ENCODE measurements at regions not wholly inside any gene's neighbourhood (a gene's known extent, or its start where the extent isn't known, plus 50 kb on each side); places are given as distances from the start of the nearest gene placed in this dataset.

DNA sequence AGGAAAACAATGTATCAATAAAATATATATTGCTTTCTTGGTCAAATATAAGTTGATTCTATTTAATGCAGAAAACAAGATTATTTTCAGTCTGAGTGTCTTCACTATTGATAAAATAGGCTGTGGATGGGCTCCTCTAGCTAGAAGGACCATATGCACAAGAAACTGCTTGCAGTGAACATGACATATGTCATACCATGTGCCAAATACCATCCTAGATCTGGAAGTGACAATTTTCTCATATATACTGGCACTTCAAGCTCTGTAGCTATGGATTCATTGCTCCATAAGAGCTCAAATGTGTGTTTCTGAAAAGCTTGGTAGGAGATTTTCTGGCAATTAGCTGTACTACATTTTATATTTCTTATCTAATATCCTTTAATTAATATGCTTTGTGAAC is 95.6 kb upstream of the CDH6 start:
- DNase-seq, result no peak

GRCh38 chr5:31096238-31096865 is 97.1 kb upstream of the CDH6 start:
- no peak for DNase-seq

DNA sequence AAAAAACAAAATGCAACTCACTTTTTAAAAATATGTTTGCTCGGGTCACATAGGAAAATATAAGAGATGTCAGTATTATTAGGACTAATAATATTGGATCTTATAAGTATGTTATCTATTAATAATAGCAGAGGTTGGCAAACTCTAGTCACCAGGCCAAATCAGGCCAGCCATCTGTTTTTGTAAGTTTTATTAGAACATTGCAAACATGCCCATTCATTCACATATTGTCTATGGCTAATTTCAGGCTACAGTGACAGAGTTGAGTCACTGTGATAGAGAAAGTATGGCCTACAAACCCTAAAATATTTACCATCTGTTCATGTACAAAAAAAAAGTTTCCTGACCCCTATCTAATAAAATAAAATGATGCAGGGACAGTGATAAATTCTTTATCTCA is 97.7 kb upstream of the CDH6 start:
- DNase-seq, result no peak

DNA sequence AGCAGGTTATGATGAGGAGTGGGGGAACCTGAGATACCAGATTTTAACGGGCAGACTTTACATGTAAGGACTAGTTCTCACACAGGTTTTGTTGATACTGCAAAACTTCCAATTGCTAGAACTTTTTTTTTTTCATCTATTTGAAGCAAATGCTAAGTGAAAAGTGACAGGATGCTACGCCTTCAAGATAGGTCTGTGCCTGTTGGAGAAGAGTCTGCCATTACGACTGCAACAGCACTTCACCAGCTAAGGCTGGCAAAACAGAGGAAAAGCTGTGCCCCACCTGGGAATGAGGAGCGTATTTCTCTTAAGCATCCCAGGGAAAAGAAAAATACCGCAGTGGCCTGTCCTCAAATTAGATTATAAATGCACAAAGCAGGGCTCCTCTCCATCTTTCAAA is 102.0 kb upstream of the CDH6 start:
- DNase-seq, result no peak

DNA sequence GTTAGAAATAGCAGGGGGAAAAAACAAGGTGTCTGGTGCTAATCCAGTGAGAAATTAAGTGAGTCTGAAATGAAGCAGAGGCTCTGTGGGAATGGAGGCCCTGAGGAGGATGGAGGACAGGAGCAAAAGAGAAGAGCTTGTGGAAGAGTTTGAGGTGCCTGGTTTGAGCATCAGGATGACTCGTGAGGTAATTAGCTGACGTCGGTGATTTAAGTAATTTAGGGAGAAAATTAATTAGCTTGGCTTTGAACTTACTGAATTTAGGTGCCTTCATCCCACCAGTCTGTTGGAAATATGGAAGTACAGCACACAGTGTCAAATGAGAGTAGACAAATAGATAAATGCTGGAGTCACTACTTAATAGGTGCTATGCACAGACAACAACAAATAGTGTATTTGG is 103.0 kb upstream of the CDH6 start:
- DNase-seq, result no peak

DNA sequence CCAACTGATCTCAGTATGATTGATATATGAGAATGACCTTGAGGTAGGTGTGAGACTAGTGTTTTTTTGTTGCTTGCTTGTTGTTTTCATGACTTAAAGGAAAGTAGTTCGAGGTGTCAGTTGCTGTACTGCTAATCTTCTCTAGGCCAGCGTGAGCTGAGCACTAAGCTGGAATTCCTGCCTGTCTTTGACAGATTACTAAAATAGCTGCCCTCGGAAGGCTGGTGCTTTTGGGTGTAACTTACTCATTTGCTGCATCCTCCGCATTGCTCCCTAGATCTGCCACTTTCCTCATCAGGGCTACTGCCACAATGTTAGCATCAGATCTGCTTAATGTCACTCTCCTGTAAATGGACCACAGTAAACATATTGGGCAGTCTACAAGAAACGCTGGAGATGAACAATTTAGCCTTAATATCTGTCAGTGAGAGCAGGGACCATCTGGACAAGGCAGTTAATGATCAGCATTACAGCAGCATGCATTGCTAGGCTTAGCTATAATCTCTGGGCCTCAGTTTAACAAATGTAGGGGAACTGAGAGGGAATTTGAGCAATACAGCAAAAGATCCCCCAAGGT is 106.6 kb upstream of the CDH6 start:
- DNase-seq, result no peak

DNA sequence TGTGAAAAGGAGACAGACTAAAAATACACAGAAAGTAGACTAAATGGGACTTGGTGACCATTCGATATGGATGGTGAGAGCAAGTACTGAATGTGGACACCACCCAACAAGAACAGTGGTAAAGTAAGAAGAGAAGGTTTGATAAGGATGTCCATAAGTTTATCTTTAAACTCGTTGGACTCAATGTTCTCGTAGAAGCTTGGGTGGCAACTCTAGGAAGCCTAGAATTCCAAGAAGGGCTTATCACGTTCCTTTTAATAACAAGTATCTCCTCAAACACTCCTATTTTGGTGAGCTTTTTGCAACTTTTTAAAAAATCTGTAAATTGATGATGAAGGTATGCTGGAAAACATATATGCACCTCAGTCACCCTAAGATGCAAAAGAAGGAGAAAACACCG is 108.6 kb upstream of the CDH6 start:
- DNase-seq, result no peak

GRCh38 chr5:31083364-31083763 is 110.1 kb upstream of the CDH6 start:
- DNase-seq, result no peak

DNA sequence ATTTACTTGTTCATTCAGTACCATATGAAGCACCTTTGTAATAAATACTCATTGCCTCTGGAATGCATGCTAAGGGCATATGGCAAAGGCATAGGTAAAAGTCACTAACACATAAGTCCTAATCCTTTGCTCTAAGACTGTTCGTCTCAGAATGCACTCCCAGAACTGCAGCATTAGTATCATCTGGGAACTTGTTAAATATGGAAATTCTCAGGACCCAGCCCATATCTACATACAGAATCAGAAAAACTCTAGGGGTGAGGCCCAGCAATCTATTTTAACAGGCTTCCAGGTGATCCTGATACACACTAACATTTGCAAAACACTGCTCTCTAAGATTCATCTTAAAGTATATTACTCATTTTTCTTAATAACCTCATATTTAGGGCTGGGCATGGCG is 113.8 kb upstream of the CDH6 start:
- no peak for DNase-seq

- no peak for DNase-seq
These were observed 114.5 kb upstream of the CDH6 start for GRCh38 chr5:31078956-31079355.

- DNase-seq, result no peak
These were observed 117.5 kb upstream of the CDH6 start for GRCh38 chr5:31075981-31076380.

GRCh38 chr5:31068287-31068686 is 125.2 kb upstream of the CDH6 start:
- DNase-seq, result no peak

DNA sequence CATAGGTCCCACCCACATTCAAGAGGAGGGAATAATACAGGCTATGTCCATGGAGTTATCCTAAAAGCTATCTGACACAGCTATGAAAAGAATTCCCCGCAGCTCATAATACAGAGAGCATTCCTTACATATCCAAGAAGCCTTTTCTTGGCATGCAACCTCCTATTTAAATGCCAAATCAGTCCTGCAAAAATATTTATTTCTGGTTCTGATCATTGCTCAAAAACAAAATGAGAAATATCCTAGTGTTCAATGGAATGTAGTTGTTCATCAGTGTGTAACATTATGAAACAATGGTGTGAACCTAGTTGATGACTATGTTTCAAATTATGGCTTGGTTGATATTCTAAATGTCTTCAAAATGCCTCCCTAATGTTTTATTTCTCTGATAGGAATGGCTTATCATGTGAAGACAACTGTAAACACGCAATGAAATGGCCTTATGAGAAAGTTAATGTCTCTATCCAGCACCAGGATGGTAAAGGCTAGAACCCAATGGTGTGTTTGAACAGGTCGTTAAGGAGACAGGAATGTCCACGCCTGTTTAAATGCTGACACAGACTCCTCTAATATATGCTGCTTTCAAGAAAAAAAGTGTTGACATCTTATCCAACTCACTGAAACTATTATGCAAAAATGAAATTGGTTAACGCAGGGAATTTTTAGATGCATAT is 126.7 kb upstream of the CDH6 start:
- DNase-seq, result no peak

DNA sequence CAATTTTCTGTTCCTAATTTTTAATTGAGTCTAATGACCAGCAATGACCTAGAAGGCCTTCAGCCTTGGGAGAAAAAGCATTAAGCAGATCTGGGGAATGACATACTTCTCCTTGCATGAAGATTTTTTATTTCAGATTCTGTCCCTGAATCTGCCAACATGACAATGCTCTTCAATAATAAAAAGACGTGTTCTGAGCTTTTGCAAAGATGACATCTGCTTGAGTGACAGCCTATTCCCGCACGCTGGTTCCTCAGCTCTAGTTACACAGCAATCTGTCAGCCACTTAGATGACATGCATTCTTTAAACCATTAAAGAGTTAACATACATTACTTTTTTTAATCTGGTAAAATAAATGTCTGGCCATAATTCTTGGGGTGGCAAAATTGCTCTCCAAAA is 129.3 kb upstream of the CDH6 start:
- DNase-seq, result no peak

DNA sequence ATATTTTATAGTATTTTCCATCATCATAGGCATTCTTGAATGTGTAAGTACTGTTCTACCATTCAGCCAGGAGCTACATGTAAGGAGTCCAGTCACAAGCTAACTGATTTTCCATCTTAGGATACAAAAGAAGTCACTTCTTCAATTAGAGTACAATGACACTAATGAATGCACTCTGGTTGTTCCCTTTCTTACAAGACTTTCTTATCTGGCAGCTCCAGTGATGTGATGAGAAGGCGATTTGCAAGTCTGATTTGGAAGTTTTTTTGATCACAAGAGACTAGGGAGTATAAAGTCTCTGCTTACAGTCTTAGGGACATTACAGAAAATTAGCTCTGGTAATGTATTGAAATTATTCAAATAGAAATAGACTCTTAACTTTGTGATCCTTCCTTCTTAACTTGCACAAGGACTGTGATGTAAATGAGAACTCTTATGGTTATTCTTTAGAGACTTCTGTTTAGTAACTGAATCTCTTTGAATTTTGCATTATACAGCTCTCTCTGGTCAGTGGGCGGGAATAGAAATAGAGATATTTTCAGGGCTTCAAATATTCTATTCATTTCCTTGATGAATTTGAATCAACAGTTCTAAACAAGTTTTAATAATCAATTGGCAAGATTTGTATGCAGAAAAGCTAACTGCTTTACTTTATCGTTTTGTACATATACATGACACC is 130.4 kb upstream of the CDH6 start:
- DNase-seq, result no peak

GRCh38 chr5:31059889-31060288 is 133.6 kb upstream of the CDH6 start:
- DNase-seq, result no peak

- no peak for DNase-seq
These were observed 139.0 kb upstream of the CDH6 start for GRCh38 chr5:31054453-31054852.

DNA sequence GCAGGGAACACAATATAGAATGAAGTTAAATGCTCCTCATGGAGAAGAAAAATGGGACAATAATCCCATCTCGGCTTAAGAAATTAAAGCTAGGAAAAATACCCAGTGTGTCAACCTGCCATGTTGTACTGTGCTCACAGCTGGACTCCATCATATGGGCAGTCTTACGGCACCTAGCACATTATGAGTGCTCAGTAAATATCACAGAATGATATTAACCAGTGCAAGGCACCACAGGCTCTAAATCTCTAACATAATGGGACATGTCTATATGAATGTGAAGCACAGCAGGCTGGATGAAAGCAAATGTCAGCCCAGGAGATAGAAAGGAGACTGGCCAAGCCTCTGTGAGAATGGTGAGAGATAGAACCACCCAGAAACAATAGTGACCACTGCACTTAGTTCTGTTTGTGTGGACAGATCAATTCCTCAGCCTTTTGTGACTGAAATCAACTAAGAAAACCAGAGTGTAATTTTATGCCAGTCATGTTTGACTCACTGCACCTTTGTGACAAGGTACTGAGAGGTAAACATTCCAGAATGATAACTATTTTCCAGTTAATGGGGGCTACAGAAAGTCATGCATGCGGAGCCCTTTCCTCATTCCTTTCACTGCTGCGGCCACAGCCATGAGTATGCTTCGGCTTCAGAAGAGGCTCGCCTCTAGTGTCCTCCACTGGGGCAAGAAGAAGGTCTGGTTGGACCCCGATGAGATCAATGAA is 140.4 kb upstream of the CDH6 start:
- no peak for DNase-seq

GRCh38 chr5:31051316-31051715 is 142.2 kb upstream of the CDH6 start:
- DNase-seq, result no peak

DNA sequence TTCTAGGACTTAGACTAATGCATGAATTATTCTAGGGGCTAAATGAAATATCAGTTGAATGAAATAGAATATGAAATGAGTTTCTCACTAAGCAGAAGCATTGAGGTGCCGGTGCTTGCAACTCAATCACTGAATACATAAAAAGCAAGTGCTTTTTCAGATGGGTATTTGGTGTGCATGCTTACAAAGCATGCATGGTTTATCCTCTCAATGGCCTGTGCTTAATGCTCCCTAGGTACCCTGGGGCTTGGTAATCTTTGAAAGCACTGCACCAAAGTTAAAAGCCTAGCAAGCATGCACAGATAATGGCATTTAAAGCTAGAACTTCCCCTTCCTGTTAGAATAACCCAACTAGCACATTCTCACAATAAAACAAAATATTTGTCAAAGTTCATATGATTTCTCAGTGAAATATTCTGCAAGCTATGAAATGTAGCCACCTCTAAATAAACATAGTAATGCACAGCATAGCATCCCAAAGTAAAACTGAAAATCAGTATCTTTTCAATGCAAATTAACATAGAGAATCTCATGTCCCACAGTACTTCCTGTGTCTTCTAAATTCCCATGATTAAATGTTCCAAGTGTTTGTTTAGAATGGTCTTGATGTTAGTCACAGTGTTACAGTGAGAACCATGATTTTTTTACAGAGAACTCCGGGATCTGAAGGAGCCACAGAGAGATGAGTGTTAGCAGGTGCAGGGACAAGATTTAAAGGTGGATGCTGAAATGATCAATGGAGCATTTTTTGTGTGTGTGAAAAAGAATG is 143.4 kb upstream of the CDH6 start:
- no peak for DNase-seq

GRCh38 chr5:31049461-31049860 is 144.0 kb upstream of the CDH6 start:
- DNase-seq, result no peak
